Spleen (tissue), 11 donors: ENCODE measurements at regions not wholly inside any gene's neighbourhood (a gene's known extent, or its start where the extent isn't known, plus 50 kb on each side); places are given as distances from the start of the nearest gene placed in this dataset.
"Not testable (repeated sequence)": the region's sequence is repeated elsewhere in the genome, so short reads cannot be mapped to it uniquely, and the experiment has no call there.

ENCODE experiments used
- DNase-seq: peaks from one replicate; pipeline ENCODE4 v3.0.0-alpha.2; 2020
- H3K27ac ChIP-seq, 8 donors: fragments of 200-600 bp; sonication (generic) in 7 of 8; 1 replicate in 4 of 8; 2 replicates in 4 of 8; pipeline versions ENCODE4 v1.5.0 to v1.8.0; 2016 to 2021; ENCODE audit warnings: inconsistent platforms in 4 of 8, mild to moderate bottlenecking in 4 of 8, moderate library complexity in 1 of 8
- H3K27me3 ChIP-seq, 7 donors: fragments of 200-600 bp; sonication (generic) in 6 of 7; replicated peaks in 1 of 7; 1 replicate in 4 of 7; 2 replicates in 3 of 7; pipeline versions ENCODE4 v1.5.0 to v1.8.0; 2016 to 2021; ENCODE audit warnings: inconsistent platforms in 3 of 7, mild to moderate bottlenecking in 1 of 7
- H3K36me3 ChIP-seq, 6 donors: fragments of 200-600 bp; sonication (generic) in 5 of 6; 1 replicate in 4 of 6; 2 replicates in 2 of 6; pipeline versions ENCODE4 v1.5.0 to v1.8.0; 2016 to 2021; ENCODE audit warnings: inconsistent platforms in 2 of 6
- H3K4me1 ChIP-seq, 6 donors: fragments of 200-600 bp; sonication (generic) in 5 of 6; 1 replicate in 3 of 6; 2 replicates in 3 of 6; pipeline versions ENCODE4 v1.5.0 to v1.8.0; 2016 to 2021; ENCODE audit warnings: inconsistent platforms in 3 of 6
- H3K4me3 ChIP-seq, 8 donors: fragments of 200-600 bp; sonication (generic) in 7 of 8; 1 replicate in 4 of 8; 2 replicates in 4 of 8; pipeline versions ENCODE4 v1.5.0 to v1.8.0; 2016 to 2021; ENCODE audit warnings: inconsistent platforms in 4 of 8, mild to moderate bottlenecking in 4 of 8, moderate library complexity in 2 of 8
- H3K9me3 ChIP-seq, 8 donors: fragments of 200-600 bp; sonication (generic) in 7 of 8; 1 replicate in 4 of 8; 2 replicates in 4 of 8; pipeline versions ENCODE4 v1.5.0 to v1.8.0; 2016 to 2021; ENCODE audit warnings: inconsistent platforms in 4 of 8
- CTCF ChIP-seq, 11 experiments: fragments of 200-600 bp in 7 of 11; fragments of 450-650 bp in 4 of 11; sonication (generic) in 4 of 11; IDR thresholded peaks in 8 of 11; conservative IDR thresholded peaks in 3 of 11; 1 replicate in 7 of 11; 2 replicates in 4 of 11; pipeline versions ENCODE4 v1.4.0 to v1.8.0; 2016 to 2021; ENCODE audit warnings: antibody characterized with exemption in 11 of 11, inconsistent platforms in 4 of 11, mild to moderate bottlenecking in 1 of 11
- POLR2A ChIP-seq, 3 donors: fragments of 450-650 bp; IDR thresholded peaks; one replicate each; pipeline ENCODE4 v1.5.1; 2017; ENCODE audit warnings: antibody characterized with exemption in 3 of 3, mild to moderate bottlenecking in 1 of 3
- POLR2AphosphoS5 ChIP-seq, 3 donors: sonication (generic); formaldehyde crosslinking; IDR thresholded peaks; one replicate each; pipeline ENCODE4 v1.5.1; 2017; ENCODE audit warnings: antibody characterized with exemption in 3 of 3
- WGBS, 5 donors: extraction: QIAGEN DNeasy Blood & Tissue Kit in 3 of 5; methylation state at CpG; one replicate each; pipeline versions ENCODE4 v1.1.5 to v1.1.7; 2013 to 2018; 5-methylcytosine and 5-hydroxymethylcytosine counted together
- intact Hi-C: fragments of 100-400 bp; cut with DNase I; formaldehyde crosslinking; loops from one replicate; pipeline ENCODE4 v1.15.0; 2023; ENCODE audit warnings: low total_unique reads
- donor health status: healthy with polysubstance abuse.
- donor health status: DM: no; HTN: no; CAD: no; lungs with moderate emphysema.
- donor health status: DM: no; HTN: no; CAD: no.
- donor health status: Bipolar disorder and iron deficiency.
- donor health status: healthy.
- donor health status: DM: no; HTN: no; CAD: no.
- donor health status: DM: yes; HTN: yes; CAD: no.

GRCh38 chr20:47897461-47897860, 112.2 kb upstream of the SULF2 start:
- DNase-seq: no peak
- TF ChIP-seq CTCF (IDR thresholded peaks at IDR 0.05 in 8 of 11, conservative IDR thresholded peaks at IDR 0.05 in 3 of 11) (no peak), POLR2AphosphoS5 (IDR thresholded peaks at IDR 0.05) (no peak), POLR2A (IDR thresholded peaks at IDR 0.05) (no peak)
- Histone ChIP-seq H3K4me3 (no peak overlapping the region), H3K27me3 (peaks cover 0 to 4% (median 0%) of the 10 kb centered on the region in 7 donors), H3K4me1 (no peaks in the 10 kb centered on the region), H3K27ac (no peak overlapping the region), H3K36me3 (no peaks in the 10 kb centered on the region), H3K9me3 (no peaks in the 10 kb centered on the region)
- intact Hi-C loops: no loop called here
- 79 to 89% (median 81%) methylated on average over 11 of the region's 11 CpGs for WGBS, 5 donors

GRCh38 chr20:47892681-47893080, 107.4 kb upstream of the SULF2 start:
- not testable (repeated sequence) for H3K27ac ChIP-seq, H3K9me3 ChIP-seq, DNase-seq, H3K4me1 ChIP-seq, H3K36me3 ChIP-seq, H3K4me3 ChIP-seq
- intact Hi-C loops: loop anchor here (5.0 kb wide), 1 partner anchor 625 kb away; no protein-coding TSS in a partner anchor
- WGBS, 5 donors: 70 to 92% (median 88%) methylated on average over 1 to 4 of the region's 9 CpGs; no CpG with 5 or more reads in 1 of the 5 donors
- H3K27me3 ChIP-seq: peaks cover 0 to 17% (median 0%) of the 10 kb centered on the region in 7 donors

GRCh38 chr20:47890708-47891107, 105.4 kb upstream of the SULF2 start:
- intact Hi-C loops: loop anchor here (5.0 kb wide), 1 partner anchor 627 kb away; no protein-coding TSS in a partner anchor
- H3K36me3 ChIP-seq, H3K27ac ChIP-seq, H3K4me3 ChIP-seq, DNase-seq, H3K9me3 ChIP-seq, H3K4me1 ChIP-seq: not testable (repeated sequence)
- WGBS, 5 donors: 65 to 95% (median 93%) methylated on average over 1 to 5 of the region's 5 CpGs
- peaks cover 0 to 22% (median 0%) of the 10 kb centered on the region in 7 donors for H3K27me3 ChIP-seq

- intact Hi-C loops: loop anchor here (5.0 kb wide), 1 partner anchor 628 kb away; no protein-coding TSS in a partner anchor
- H3K4me1 ChIP-seq, H3K36me3 ChIP-seq, H3K4me3 ChIP-seq, H3K9me3 ChIP-seq, H3K27ac ChIP-seq, DNase-seq: not testable (repeated sequence)
- 65 to 80% (median 78%) methylated on average over 10 to 12 of the region's 12 CpGs for WGBS, 5 donors
- peaks cover 0 to 22% (median 0%) of the 10 kb centered on the region in 7 donors for H3K27me3 ChIP-seq
Measured at GRCh38 chr20:47889751-47890150, 104.5 kb upstream of the SULF2 start.

GRCh38 chr20:47888351-47888750, 103.1 kb upstream of the SULF2 start:
- Histone ChIP-seq H3K4me1 (no peaks in the 10 kb centered on the region), H3K9me3 (no peaks in the 10 kb centered on the region), H3K36me3 (no peaks in the 10 kb centered on the region), H3K4me3 (no peak overlapping the region), H3K27me3 (peaks cover 0 to 22% (median 0%) of the 10 kb centered on the region in 7 donors), H3K27ac (no peak overlapping the region)
- DNase-seq: no peak
- intact Hi-C loops: no loop called here
- 88 to 93% (median 90%) methylated on average over 14 of the region's 14 CpGs for WGBS, 5 donors
- TF ChIP-seq POLR2AphosphoS5 (IDR thresholded peaks at IDR 0.05): no peak
- no peak for TF ChIP-seq POLR2A (IDR thresholded peaks at IDR 0.05)
- TF ChIP-seq CTCF (IDR thresholded peaks at IDR 0.05 in 8 of 11, conservative IDR thresholded peaks at IDR 0.05 in 3 of 11): no peak
